HEK293 (cell line): ENCODE measurements at regions not wholly inside any gene's neighbourhood (a gene's known extent, or its start where the extent isn't known, plus 50 kb on each side); places are given as distances from the start of the nearest gene placed in this dataset.

Experiments used
- CTCF ChIA-PET: fragments of 350-600 bp; formaldehyde crosslinking; extraction: SDS; loops from one replicate; lab custom pipeline; 2021; ENCODE audit warnings: antibody characterized with exemption; lab: Yijun Ruan, JAX
- POLR2A ChIA-PET: fragments of 300-600 bp; formaldehyde crosslinking; extraction: SDS; loops from one replicate; lab custom pipeline; 2020; ENCODE audit warnings: antibody characterized with exemption, inconsistent platforms; lab: Yijun Ruan, JAX
- H3K27ac ChIP-seq: fragments of 200-500 bp; sonication (Bioruptor generic); 2 replicates; pipeline ENCODE4 v1.5.1; 2014; ENCODE audit warnings: low read depth, low read length, control low read depth, inconsistent platforms; ENCODE audit errors: extremely low read depth
- H3K36me3 ChIP-seq, 2 experiments: fragments of 200-500 bp in 1 of 2; sonication (Bioruptor generic) in 1 of 2; 1 replicate in 1 of 2; 2 replicates in 1 of 2; pipeline ENCODE4 v1.5.1; 2014 to 2017; ENCODE audit warnings: inconsistent platforms in 2 of 2, low read length in 2 of 2; ENCODE audit not compliant: control insufficient read depth in 2 of 2, insufficient read depth in 1 of 2
- H3K4me1 ChIP-seq: fragments of 200-500 bp; sonication (Bioruptor generic); 2 replicates; pipeline ENCODE4 v1.5.1; 2014; ENCODE audit warnings: mild to moderate bottlenecking, low read length, inconsistent platforms; ENCODE audit not compliant: control insufficient read depth, insufficient read depth
- H3K4me3 ChIP-seq: 2 replicates; pipeline ENCODE4 v1.5.1; 2011; ENCODE audit warnings: low read depth, mild to moderate bottlenecking, control low read depth, low read length, moderate library complexity
- H3K9me3 ChIP-seq: fragments of 200-500 bp; sonication (Bioruptor generic); 2 replicates; pipeline ENCODE4 v1.5.1; 2014; ENCODE audit warnings: low read depth, low read length, inconsistent platforms; ENCODE audit not compliant: control insufficient read depth, insufficient read depth
- HOXC10 ChIP-seq: sonication (generic); formaldehyde crosslinking; IDR thresholded peaks from 2 replicates; pipeline ENCODE4 v1.8.1; 2023; ENCODE audit warnings: mild to moderate bottlenecking, missing genetic modification reagents
- IKZF3 ChIP-seq: fragments of 450-650 bp; IDR thresholded peaks from 2 replicates; pipeline ENCODE4 v1.5.0; 2018; ENCODE audit warnings: missing biosample characterization, mild to moderate bottlenecking, missing genetic modification characterization, moderate library complexity
- SP3 ChIP-seq: fragments of 450-650 bp; formaldehyde crosslinking; IDR thresholded peaks from 2 replicates; pipeline ENCODE4 v1.5.1; 2016; ENCODE audit warnings: missing biosample characterization, missing genetic modification characterization
- SP7 ChIP-seq: fragments of 450-650 bp; formaldehyde crosslinking; IDR thresholded peaks from 2 replicates; pipeline ENCODE4 v1.5.1; 2016; ENCODE audit warnings: missing biosample characterization, missing genetic modification characterization
- TCF7L2 ChIP-seq: IDR thresholded peaks from 2 replicates; pipeline ENCODE4 v1.6.1; 2011; ENCODE audit warnings: low read depth, mild to moderate bottlenecking, inconsistent platforms, low read length, moderate library complexity, borderline replicate concordance
- ZBTB20 ChIP-seq: fragments of 450-650 bp; formaldehyde crosslinking; IDR thresholded peaks from 2 replicates; pipeline ENCODE4 v1.5.1; 2016; ENCODE audit warnings: missing biosample characterization, missing genetic modification characterization
- ZBTB8A ChIP-seq: fragments of 450-650 bp; formaldehyde crosslinking; IDR thresholded peaks from 2 replicates; pipeline ENCODE4 v1.5.1; 2016; ENCODE audit warnings: missing biosample characterization, missing genetic modification characterization
- ZEB2 ChIP-seq: fragments of 450-650 bp; formaldehyde crosslinking; IDR thresholded peaks from 2 replicates; pipeline ENCODE4 v1.5.1; 2016; ENCODE audit warnings: missing biosample characterization, missing genetic modification characterization
- ZFP41 ChIP-seq: fragments of 450-650 bp; formaldehyde crosslinking; IDR thresholded peaks from 2 replicates; pipeline ENCODE4 v1.5.1; 2016; ENCODE audit warnings: missing biosample characterization, missing genetic modification characterization, borderline replicate concordance
- ZNF10 ChIP-seq: fragments of 450-650 bp; formaldehyde crosslinking; IDR thresholded peaks from 2 replicates; pipeline ENCODE4 v1.5.1; 2017; ENCODE audit warnings: missing biosample characterization, missing genetic modification characterization
- ZNF157 ChIP-seq: fragments of 450-650 bp; formaldehyde crosslinking; IDR thresholded peaks from 2 replicates; pipeline ENCODE4 v1.5.1; 2016; ENCODE audit warnings: missing biosample characterization, missing genetic modification characterization
- ZNF19 ChIP-seq: fragments of 450-650 bp; formaldehyde crosslinking; IDR thresholded peaks from 2 replicates; pipeline ENCODE4; 2016; ENCODE audit warnings: missing biosample characterization, missing genetic modification characterization, low read depth
- ZNF23 ChIP-seq: fragments of 450-650 bp; formaldehyde crosslinking; IDR thresholded peaks from 2 replicates; pipeline ENCODE4 v1.5.1; 2016; ENCODE audit warnings: missing biosample characterization, missing genetic modification characterization, borderline replicate concordance
- ZNF239 ChIP-seq: fragments of 450-650 bp; formaldehyde crosslinking; IDR thresholded peaks from 2 replicates; pipeline ENCODE4 v1.5.1; 2016; ENCODE audit warnings: missing biosample characterization, missing genetic modification characterization
- ZNF354C ChIP-seq: fragments of 450-650 bp; formaldehyde crosslinking; IDR thresholded peaks from 2 replicates; pipeline ENCODE4 v1.5.1; 2016; ENCODE audit warnings: missing biosample characterization, missing genetic modification characterization, low read depth, borderline replicate concordance
- ZNF404 ChIP-seq: fragments of 450-650 bp; formaldehyde crosslinking; IDR thresholded peaks from 2 replicates; pipeline ENCODE4 v1.5.1; 2017; ENCODE audit warnings: missing biosample characterization, missing genetic modification characterization
- ZNF416 ChIP-seq: fragments of 450-650 bp; formaldehyde crosslinking; IDR thresholded peaks from 2 replicates; pipeline ENCODE4 v1.5.1; 2016; ENCODE audit warnings: missing biosample characterization, missing genetic modification characterization
- ZNF433 ChIP-seq: fragments of 450-650 bp; formaldehyde crosslinking; IDR thresholded peaks from 2 replicates; pipeline ENCODE4 v1.5.1; 2016; ENCODE audit warnings: missing biosample characterization, missing genetic modification characterization, low read depth
- ZNF48 ChIP-seq: fragments of 450-650 bp; formaldehyde crosslinking; IDR thresholded peaks from 2 replicates; pipeline ENCODE4 v1.5.1; 2016; ENCODE audit warnings: missing biosample characterization, missing genetic modification characterization
- ZNF555 ChIP-seq: fragments of 450-650 bp; formaldehyde crosslinking; conservative IDR thresholded peaks from 2 replicates; pipeline ENCODE4 v1.5.1; 2017; ENCODE audit warnings: missing biosample characterization, mild to moderate bottlenecking, missing genetic modification characterization, inconsistent platforms
- ZNF621 ChIP-seq: fragments of 450-650 bp; formaldehyde crosslinking; IDR thresholded peaks from 2 replicates; pipeline ENCODE4 v1.5.1; 2017; ENCODE audit warnings: missing biosample characterization, missing genetic modification characterization
- ZSCAN16 ChIP-seq: fragments of 450-650 bp; formaldehyde crosslinking; IDR thresholded peaks from 2 replicates; pipeline ENCODE4 v1.5.1; 2016; ENCODE audit warnings: missing biosample characterization, missing genetic modification characterization
- ZSCAN23 ChIP-seq: fragments of 450-650 bp; formaldehyde crosslinking; IDR thresholded peaks from 2 replicates; pipeline ENCODE4 v1.5.1; 2016; ENCODE audit warnings: missing biosample characterization, missing genetic modification characterization
- TF ChIP-seq, protein P1 (sequence below): fragments of 450-650 bp; formaldehyde crosslinking; conservative IDR thresholded peaks from 2 replicates; pipeline ENCODE4 v1.5.1; 2016; ENCODE audit warnings: low read depth, missing biosample characterization, missing genetic modification characterization
- TF ChIP-seq, protein P2 (sequence below): fragments of 450-650 bp; formaldehyde crosslinking; IDR thresholded peaks from 2 replicates; pipeline ENCODE4 v1.5.1; 2016; ENCODE audit warnings: missing biosample characterization, missing genetic modification characterization, low read depth
- TF ChIP-seq, protein P3 (sequence below): fragments of 450-650 bp; formaldehyde crosslinking; IDR thresholded peaks from 2 replicates; pipeline ENCODE4 v1.5.1; 2016; ENCODE audit warnings: missing biosample characterization, missing genetic modification characterization
- TF ChIP-seq, protein P4 (sequence below): fragments of 450-650 bp; formaldehyde crosslinking; IDR thresholded peaks from 2 replicates; pipeline ENCODE4 v1.5.1; 2016; ENCODE audit warnings: missing biosample characterization, missing genetic modification characterization

DNA sequence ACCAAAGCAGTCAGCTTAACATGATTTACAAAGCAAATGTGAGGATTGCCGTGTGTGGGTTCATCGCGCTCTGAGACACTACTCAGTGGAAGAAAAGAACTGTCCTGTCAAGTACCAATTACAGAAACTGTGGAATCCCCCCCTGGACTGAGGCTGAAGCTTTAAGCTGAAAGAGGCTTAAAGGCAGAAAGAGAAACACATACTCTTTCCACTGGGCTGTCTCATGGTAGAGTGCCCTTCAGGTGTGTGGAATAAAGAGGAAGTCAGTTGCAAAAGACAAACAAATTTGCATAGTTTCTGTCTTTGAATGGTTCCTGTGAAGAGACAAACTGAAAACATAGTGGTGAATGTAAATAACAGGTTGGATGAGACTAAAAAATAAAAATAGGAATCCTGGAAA is 560.4 kb upstream of the SYNCRIP start (continued):
- TF ChIP-seq, protein P1, sequence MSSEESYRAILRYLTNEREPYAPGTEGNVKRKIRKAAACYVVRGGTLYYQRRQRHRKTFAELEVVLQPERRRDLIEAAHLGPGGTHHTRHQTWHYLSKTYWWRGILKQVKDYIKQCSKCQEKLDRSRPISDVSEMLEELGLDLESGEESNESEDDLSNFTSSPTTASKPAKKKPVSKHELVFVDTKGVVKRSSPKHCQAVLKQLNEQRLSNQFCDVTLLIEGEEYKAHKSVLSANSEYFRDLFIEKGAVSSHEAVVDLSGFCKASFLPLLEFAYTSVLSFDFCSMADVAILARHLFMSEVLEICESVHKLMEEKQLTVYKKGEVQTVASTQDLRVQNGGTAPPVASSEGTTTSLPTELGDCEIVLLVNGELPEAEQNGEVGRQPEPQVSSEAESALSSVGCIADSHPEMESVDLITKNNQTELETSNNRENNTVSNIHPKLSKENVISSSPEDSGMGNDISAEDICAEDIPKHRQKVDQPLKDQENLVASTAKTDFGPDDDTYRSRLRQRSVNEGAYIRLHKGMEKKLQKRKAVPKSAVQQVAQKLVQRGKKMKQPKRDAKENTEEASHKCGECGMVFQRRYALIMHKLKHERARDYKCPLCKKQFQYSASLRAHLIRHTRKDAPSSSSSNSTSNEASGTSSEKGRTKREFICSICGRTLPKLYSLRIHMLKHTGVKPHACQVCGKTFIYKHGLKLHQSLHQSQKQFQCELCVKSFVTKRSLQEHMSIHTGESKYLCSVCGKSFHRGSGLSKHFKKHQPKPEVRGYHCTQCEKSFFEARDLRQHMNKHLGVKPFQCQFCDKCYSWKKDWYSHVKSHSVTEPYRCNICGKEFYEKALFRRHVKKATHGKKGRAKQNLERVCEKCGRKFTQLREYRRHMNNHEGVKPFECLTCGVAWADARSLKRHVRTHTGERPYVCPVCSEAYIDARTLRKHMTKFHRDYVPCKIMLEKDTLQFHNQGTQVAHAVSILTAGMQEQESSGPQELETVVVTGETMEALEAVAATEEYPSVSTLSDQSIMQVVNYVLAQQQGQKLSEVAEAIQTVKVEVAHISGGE (tag by site-specific recombination): no peak
- no peak for TF ChIP-seq ZNF48 (tag by site-specific recombination)
- TF ChIP-seq ZNF19 (tag by site-specific recombination): no peak
- TF ChIP-seq ZNF433 (tag by site-specific recombination): no peak
- no peak for TF ChIP-seq ZNF621 (tag by site-specific recombination)
- TF ChIP-seq ZNF157 (tag by site-specific recombination): no peak
- TF ChIP-seq SP7 (tag by site-specific recombination): no peak
- TF ChIP-seq ZNF555 (tag by site-specific recombination): no peak
- no peak for TF ChIP-seq ZBTB8A (tag by site-specific recombination)
- TF ChIP-seq HOXC10 (CRISPR knock-in tag): no peak

DNA sequence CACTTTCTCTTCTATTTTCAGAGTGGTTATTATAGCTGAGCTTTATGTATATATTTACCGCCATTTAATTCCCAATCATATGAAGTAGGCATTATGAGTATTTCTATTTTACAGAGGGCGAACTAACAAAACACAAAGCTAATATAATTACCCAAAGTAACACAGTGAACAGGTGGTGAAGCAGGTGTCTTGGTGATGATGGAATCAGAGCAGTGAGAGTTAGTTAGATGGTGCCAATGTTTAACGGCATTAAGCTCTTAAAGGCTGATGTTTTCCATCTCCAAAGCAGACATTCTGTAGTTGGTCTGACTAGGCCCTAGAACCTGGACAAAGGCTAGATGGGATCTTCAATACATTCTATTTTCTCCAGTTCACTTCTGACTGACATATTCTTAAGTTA is 551.1 kb upstream of the SYNCRIP start:
- H3K36me3 ChIP-seq: no peaks in the 10 kb centered on the region
- no peak overlapping the region for H3K4me3 ChIP-seq
- H3K9me3 ChIP-seq: no peaks in the 10 kb centered on the region
- no peak overlapping the region for H3K27ac ChIP-seq
- TF ChIP-seq IKZF3 (tag by site-specific recombination) (no peak), ZNF23 (tag by site-specific recombination) (no peak), ZNF404 (tag by site-specific recombination) (no peak), SP3 (tag by site-specific recombination) (no peak), ZNF239 (tag by site-specific recombination) (no peak), ZSCAN23 (tag by site-specific recombination) (no peak), ZNF416 (no peak), ZFP41 (no peak), ZNF157 (tag by site-specific recombination) (no peak), ZBTB20 (tag by site-specific recombination) (no peak), ZNF354C (tag by site-specific recombination) (no peak), ZNF10 (tag by site-specific recombination) (no peak), ZEB2 (tag by site-specific recombination) (no peak), TCF7L2 (no peak), ZSCAN16 (tag by site-specific recombination) (no peak)
- TF ChIP-seq, protein P2, sequence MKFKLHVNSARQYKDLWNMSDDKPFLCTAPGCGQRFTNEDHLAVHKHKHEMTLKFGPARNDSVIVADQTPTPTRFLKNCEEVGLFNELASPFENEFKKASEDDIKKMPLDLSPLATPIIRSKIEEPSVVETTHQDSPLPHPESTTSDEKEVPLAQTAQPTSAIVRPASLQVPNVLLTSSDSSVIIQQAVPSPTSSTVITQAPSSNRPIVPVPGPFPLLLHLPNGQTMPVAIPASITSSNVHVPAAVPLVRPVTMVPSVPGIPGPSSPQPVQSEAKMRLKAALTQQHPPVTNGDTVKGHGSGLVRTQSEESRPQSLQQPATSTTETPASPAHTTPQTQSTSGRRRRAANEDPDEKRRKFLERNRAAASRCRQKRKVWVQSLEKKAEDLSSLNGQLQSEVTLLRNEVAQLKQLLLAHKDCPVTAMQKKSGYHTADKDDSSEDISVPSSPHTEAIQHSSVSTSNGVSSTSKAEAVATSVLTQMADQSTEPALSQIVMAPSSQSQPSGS (tag by site-specific recombination): no peak
- TF ChIP-seq, protein P3, sequence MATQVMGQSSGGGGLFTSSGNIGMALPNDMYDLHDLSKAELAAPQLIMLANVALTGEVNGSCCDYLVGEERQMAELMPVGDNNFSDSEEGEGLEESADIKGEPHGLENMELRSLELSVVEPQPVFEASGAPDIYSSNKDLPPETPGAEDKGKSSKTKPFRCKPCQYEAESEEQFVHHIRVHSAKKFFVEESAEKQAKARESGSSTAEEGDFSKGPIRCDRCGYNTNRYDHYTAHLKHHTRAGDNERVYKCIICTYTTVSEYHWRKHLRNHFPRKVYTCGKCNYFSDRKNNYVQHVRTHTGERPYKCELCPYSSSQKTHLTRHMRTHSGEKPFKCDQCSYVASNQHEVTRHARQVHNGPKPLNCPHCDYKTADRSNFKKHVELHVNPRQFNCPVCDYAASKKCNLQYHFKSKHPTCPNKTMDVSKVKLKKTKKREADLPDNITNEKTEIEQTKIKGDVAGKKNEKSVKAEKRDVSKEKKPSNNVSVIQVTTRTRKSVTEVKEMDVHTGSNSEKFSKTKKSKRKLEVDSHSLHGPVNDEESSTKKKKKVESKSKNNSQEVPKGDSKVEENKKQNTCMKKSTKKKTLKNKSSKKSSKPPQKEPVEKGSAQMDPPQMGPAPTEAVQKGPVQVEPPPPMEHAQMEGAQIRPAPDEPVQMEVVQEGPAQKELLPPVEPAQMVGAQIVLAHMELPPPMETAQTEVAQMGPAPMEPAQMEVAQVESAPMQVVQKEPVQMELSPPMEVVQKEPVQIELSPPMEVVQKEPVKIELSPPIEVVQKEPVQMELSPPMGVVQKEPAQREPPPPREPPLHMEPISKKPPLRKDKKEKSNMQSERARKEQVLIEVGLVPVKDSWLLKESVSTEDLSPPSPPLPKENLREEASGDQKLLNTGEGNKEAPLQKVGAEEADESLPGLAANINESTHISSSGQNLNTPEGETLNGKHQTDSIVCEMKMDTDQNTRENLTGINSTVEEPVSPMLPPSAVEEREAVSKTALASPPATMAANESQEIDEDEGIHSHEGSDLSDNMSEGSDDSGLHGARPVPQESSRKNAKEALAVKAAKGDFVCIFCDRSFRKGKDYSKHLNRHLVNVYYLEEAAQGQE (tag by site-specific recombination): no peak
- TF ChIP-seq, protein P4, sequence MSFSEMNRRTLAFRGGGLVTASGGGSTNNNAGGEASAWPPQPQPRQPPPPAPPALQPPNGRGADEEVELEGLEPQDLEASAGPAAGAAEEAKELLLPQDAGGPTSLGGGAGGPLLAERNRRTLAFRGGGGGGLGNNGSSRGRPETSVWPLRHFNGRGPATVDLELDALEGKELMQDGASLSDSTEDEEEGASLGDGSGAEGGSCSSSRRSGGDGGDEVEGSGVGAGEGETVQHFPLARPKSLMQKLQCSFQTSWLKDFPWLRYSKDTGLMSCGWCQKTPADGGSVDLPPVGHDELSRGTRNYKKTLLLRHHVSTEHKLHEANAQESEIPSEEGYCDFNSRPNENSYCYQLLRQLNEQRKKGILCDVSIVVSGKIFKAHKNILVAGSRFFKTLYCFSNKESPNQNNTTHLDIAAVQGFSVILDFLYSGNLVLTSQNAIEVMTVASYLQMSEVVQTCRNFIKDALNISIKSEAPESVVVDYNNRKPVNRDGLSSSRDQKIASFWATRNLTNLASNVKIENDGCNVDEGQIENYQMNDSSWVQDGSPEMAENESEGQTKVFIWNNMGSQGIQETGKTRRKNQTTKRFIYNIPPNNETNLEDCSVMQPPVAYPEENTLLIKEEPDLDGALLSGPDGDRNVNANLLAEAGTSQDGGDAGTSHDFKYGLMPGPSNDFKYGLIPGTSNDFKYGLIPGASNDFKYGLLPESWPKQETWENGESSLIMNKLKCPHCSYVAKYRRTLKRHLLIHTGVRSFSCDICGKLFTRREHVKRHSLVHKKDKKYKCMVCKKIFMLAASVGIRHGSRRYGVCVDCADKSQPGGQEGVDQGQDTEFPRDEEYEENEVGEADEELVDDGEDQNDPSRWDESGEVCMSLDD (tag by site-specific recombination): no peak
- POLR2A ChIA-PET: no interaction called here
- CTCF ChIA-PET: no interaction called here
- H3K4me1 ChIP-seq: no peaks in the 10 kb centered on the region
